ENCODE measurements at regions not wholly inside any gene's neighbourhood (a gene's known extent, or its start where the extent isn't known, plus 50 kb on each side); places are given as distances from the start of the nearest gene placed in this dataset.

GRCh38 chr2:153145470-153145978 lies 333.0 kb downstream of the RPRM start (continued):
- TF ChIP-seq ZNF462 (CRISPR knock-in tag; IDR thresholded peaks at IDR 0.05) (no peak), ZNF331 (CRISPR knock-in tag; IDR thresholded peaks at IDR 0.05; ENCODE audit: low read depth) (no peak), REST (IDR thresholded peaks at IDR 0.05; ENCODE audit: unreplicated experiment) (no peak)

GRCh38 chr2:153143540-153143939 lies 335.0 kb downstream of the RPRM start:
- ATAC-seq (no peak), DNase-seq (ENCODE audit: low spot score) (no peak)
- Mint-ChIP-seq H3K36me3 (ENCODE audit: low read depth) (no peaks in the 10 kb centered on the region), H3K27me3 (ENCODE audit: insufficient read depth, low read depth, poor library complexity) (no peaks in the 10 kb centered on the region), H3K27ac (no peak overlapping the region), H3K9me3 (no peaks in the 10 kb centered on the region), H3K4me3 (no peak overlapping the region), H3K4me1 (peaks cover 8% of the 10 kb centered on the region)
- Histone ChIP-seq H3K27ac (ENCODE audit: low read depth) (no peak overlapping the region), H3K79me2 (replicated peaks; ENCODE audit: insufficient read depth) (no peaks in the 10 kb centered on the region), H3K4me1 (ENCODE audit: insufficient read depth) (0 out of 2 replicates have a peak, but pooled peaks cover 6% of the 10 kb centered on the region), H3K4me3 (no peak overlapping the region), H3K4me2 (no peak overlapping the region), H3K36me3 (ENCODE audit: insufficient read depth) (no peaks in the 10 kb centered on the region), H3K9me2 (ENCODE audit: insufficient read depth) (peaks cover 15% of the 10 kb centered on the region), H2AFZ (no peak overlapping the region), H3K27me3 (ENCODE audit: insufficient read depth) (no peaks in the 10 kb centered on the region), H3F3A (replicated peaks; ENCODE audit: low read depth) (no peaks in the 10 kb centered on the region), H4K20me1 (replicated peaks; ENCODE audit: insufficient read depth) (no peaks in the 10 kb centered on the region)
- TF ChIP-seq EZH2 (IDR thresholded peaks at IDR 0.05; ENCODE audit: low read depth, unreplicated experiment) (no peak), EZH2phosphoT487 (IDR thresholded peaks at IDR 0.05; ENCODE audit: unreplicated experiment) (no peak), ZNF462 (CRISPR knock-in tag; IDR thresholded peaks at IDR 0.05) (no peak), JUNB (IDR thresholded peaks at IDR 0.05; ENCODE audit: unreplicated experiment) (no peak)

Data from GM23338 (cell line).